ENCODE measurements at regions not wholly inside any gene's neighbourhood (a gene's known extent, or its start where the extent isn't known, plus 50 kb on each side); places are given as distances from the start of the nearest gene placed in this dataset.

DNA sequence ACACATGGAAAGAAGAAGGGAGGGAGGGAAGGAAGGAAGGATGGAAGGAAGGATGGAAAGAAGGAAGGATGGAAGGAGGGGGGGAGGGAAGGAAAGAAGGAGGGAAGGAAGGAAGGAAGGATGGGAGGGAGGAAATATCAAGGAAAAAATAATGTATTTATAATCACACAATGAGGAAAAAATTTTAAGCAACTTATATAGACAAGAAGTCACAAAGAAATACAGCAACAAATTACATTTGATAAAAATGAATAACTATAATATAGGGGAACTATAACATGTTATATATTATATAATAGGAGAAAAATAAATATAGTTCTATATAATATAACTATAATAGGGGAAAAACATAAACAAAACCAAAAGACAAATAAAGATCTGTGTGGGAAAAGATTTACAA lies 441.8 kb downstream of the LRATD1 start:
- TF ChIP-seq, protein P1, sequence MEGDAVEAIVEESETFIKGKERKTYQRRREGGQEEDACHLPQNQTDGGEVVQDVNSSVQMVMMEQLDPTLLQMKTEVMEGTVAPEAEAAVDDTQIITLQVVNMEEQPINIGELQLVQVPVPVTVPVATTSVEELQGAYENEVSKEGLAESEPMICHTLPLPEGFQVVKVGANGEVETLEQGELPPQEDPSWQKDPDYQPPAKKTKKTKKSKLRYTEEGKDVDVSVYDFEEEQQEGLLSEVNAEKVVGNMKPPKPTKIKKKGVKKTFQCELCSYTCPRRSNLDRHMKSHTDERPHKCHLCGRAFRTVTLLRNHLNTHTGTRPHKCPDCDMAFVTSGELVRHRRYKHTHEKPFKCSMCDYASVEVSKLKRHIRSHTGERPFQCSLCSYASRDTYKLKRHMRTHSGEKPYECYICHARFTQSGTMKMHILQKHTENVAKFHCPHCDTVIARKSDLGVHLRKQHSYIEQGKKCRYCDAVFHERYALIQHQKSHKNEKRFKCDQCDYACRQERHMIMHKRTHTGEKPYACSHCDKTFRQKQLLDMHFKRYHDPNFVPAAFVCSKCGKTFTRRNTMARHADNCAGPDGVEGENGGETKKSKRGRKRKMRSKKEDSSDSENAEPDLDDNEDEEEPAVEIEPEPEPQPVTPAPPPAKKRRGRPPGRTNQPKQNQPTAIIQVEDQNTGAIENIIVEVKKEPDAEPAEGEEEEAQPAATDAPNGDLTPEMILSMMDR (IDR thresholded peaks at IDR 0.05) = no peak
- TF ChIP-seq POLR2A (IDR thresholded peaks at IDR 0.05) (no peak), POLR2AphosphoS5 (IDR thresholded peaks at IDR 0.05) (no peak), EP300 (IDR thresholded peaks at IDR 0.05) (no peak)
